Keratinocyte (primary cell): ENCODE measurements at regions not wholly inside any gene's neighbourhood (a gene's known extent, or its start where the extent isn't known, plus 50 kb on each side); places are given as distances from the start of the nearest gene placed in this dataset.

ENCODE experiments used
- DNase-seq: peaks from one replicate; pipeline ENCODE4 v3.0.0-alpha.2; 2011; ENCODE audit warnings: low read depth, missing footprints, low spot score
- FAIRE-seq: peaks from 2 replicates; lab custom pipeline; 2011; peaks lifted over from hg19 to GRCh38; lab: Jason Lieb, UNC
- H2AFZ ChIP-seq: 2 replicates; pipeline ENCODE4 v1.6.0; 2012; ENCODE audit warnings: low read length, control low read depth, inconsistent platforms; ENCODE audit not compliant: control insufficient read depth
- H3K27ac ChIP-seq: 2 replicates; pipeline ENCODE4 v1.5.1; 2011; ENCODE audit warnings: low read length; ENCODE audit not compliant: control insufficient read depth, insufficient read depth
- H3K27me3 ChIP-seq: 3 replicates; pipeline ENCODE4 v1.6.0; 2011; ENCODE audit warnings: low read length; ENCODE audit not compliant: control insufficient read depth, insufficient read depth; ENCODE audit errors: extremely low read depth
- H3K36me3 ChIP-seq, 2 experiments: 2 replicates in 1 of 2; 3 replicates in 1 of 2; pipeline ENCODE4 v1.5.1; 2011; ENCODE audit warnings: low read length in 2 of 2, mild to moderate bottlenecking in 1 of 2; ENCODE audit not compliant: control insufficient read depth in 2 of 2, insufficient read depth in 2 of 2; ENCODE audit errors: extremely low read depth in 1 of 2
- H3K4me1 ChIP-seq: 3 replicates; pipeline ENCODE4 v1.5.1; 2011; ENCODE audit warnings: low read length; ENCODE audit not compliant: control insufficient read depth, insufficient read depth; ENCODE audit errors: extremely low read depth
- H3K4me2 ChIP-seq: 3 replicates; pipeline ENCODE4 v1.6.0; 2011; ENCODE audit warnings: low read depth, low read length; ENCODE audit not compliant: control insufficient read depth, insufficient read depth; ENCODE audit errors: extremely low read depth
- H3K4me3 ChIP-seq, 3 experiments: fragments of 200-600 bp in 1 of 3; sonication (generic) in 1 of 3; 2 replicates in 2 of 3; 3 replicates in 1 of 3; pipeline ENCODE4 v1.5.1; 2011 to 2016; ENCODE audit warnings: low read length in 3 of 3, mild to moderate bottlenecking in 3 of 3, control low read depth in 2 of 3, inconsistent platforms in 1 of 3, low read depth in 1 of 3, mixed read lengths in 1 of 3, mixed run types in 1 of 3, moderate library complexity in 1 of 3; ENCODE audit not compliant: control insufficient read depth in 2 of 3, insufficient read depth in 2 of 3; ENCODE audit errors: extremely low read depth in 1 of 3
- H3K79me2 ChIP-seq: 2 replicates; pipeline ENCODE4 v1.6.0; 2012; ENCODE audit warnings: low read length; ENCODE audit not compliant: control insufficient read depth, insufficient read depth
- H3K9ac ChIP-seq: 3 replicates; pipeline ENCODE4 v1.6.0; 2011; ENCODE audit warnings: low read length; ENCODE audit not compliant: control insufficient read depth, insufficient read depth; ENCODE audit errors: extremely low read depth
- H3K9me1 ChIP-seq: 3 replicates; pipeline ENCODE4 v1.6.0; 2011; ENCODE audit warnings: low read length; ENCODE audit not compliant: control insufficient read depth, insufficient read depth; ENCODE audit errors: extremely low read depth
- H3K9me3 ChIP-seq: 2 replicates; pipeline ENCODE4 v1.5.1; 2012; ENCODE audit warnings: low read depth, low read length; ENCODE audit not compliant: control insufficient read depth
- H4K20me1 ChIP-seq: 3 replicates; pipeline ENCODE4 v1.6.0; 2011; ENCODE audit warnings: low read length; ENCODE audit not compliant: control insufficient read depth, insufficient read depth; ENCODE audit errors: extremely low read depth
- CTCF ChIP-seq, 3 experiments: IDR thresholded peaks in 1 of 3; conservative IDR thresholded peaks in 1 of 3; optimal IDR thresholded peaks in 1 of 3; 2 replicates in 2 of 3; 3 replicates in 1 of 3; pipeline versions ENCODE3 to v1.5.1; 2011; ENCODE audit warnings: low read length in 3 of 3, mild to moderate bottlenecking in 3 of 3, moderate library complexity in 2 of 3, control low read depth in 1 of 3, inconsistent platforms in 1 of 3; ENCODE audit not compliant: insufficient read depth in 2 of 3; ENCODE audit errors: extremely low read depth in 1 of 3
- EZH2 ChIP-seq: IDR thresholded peaks from one replicate; pipeline ENCODE4 v1.6.1; 2012; ENCODE audit warnings: inconsistent platforms, mild to moderate bottlenecking, low read length, moderate library complexity
- dilution Hi-C: fragments of 300-500 bp; cut with MboI; formaldehyde crosslinking; loops from one replicate; pipeline ENCODE4 v1.7.0; 2020; ENCODE audit warnings: low sequenced_read_pairs; ENCODE audit not compliant: extremely low pct_ligation_motif_present

DNA sequence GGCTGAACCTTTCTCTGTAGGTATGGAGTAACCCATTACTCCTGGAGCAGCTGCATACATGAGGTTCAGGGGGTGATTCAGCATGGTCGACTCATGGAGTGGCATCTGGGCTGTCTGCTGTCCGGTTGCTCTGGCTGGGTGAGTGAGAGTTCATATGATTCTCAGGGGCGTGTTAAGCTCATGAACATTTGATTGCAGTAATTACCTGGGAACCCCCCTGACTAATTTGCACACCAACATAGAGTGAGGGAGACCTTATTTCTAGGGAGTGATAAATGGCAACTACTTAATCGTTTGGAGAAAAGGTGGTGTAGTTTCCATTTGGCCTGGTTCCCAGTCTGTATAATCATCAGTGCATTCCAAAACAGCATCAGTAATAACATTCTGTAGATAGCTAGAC lies 661.9 kb downstream of the ETS1 start:
- Histone ChIP-seq H3K9ac (no peak overlapping the region), H3K4me3 (no peak overlapping the region), H4K20me1 (no peaks in the 10 kb centered on the region), H3K4me2 (no peak overlapping the region), H3K9me3 (no peaks in the 10 kb centered on the region), H3K27ac (no peak overlapping the region), H3K27me3 (no peaks in the 10 kb centered on the region), H3K4me1 (no peaks in the 10 kb centered on the region), H3K36me3 (no peaks in the 10 kb centered on the region), H3K79me2 (no peaks in the 10 kb centered on the region), H3K9me1 (no peaks in the 10 kb centered on the region), H2AFZ (no peak overlapping the region)
- dilution Hi-C loops: no loop called here
- peak; percentile 26 for DNase-seq
- FAIRE-seq: no peak
- no peak for TF ChIP-seq CTCF (optimal IDR thresholded peaks at IDR 0.05 in 1 of 3, IDR thresholded peaks at IDR 0.05 in 1 of 3, conservative IDR thresholded peaks at IDR 0.05 in 1 of 3; ENCODE audit: extremely low read depth in 1 of 3, insufficient read depth in 2 of 3, low read length in 3 of 3)
- no peak for TF ChIP-seq EZH2

- FAIRE-seq (no peak), DNase-seq (peak; percentile 28)
- Histone ChIP-seq H3K4me1 (peaks cover 3% of the 10 kb centered on the region), H3K27me3 (no peaks in the 10 kb centered on the region), H3K79me2 (no peaks in the 10 kb centered on the region), H3K4me2 (no peak overlapping the region), H3K9me1 (no peaks in the 10 kb centered on the region), H3K27ac (peak overlapping the region; percentile 76), H4K20me1 (no peaks in the 10 kb centered on the region), H3K4me3 (no peak overlapping the region), H2AFZ (no peak overlapping the region), H3K9ac (no peak overlapping the region), H3K36me3 (no peaks in the 10 kb centered on the region), H3K9me3 (peaks cover 4% of the 10 kb centered on the region)
- dilution Hi-C loops: no loop called here
- TF ChIP-seq CTCF (optimal IDR thresholded peaks at IDR 0.05 in 1 of 3, IDR thresholded peaks at IDR 0.05 in 1 of 3, conservative IDR thresholded peaks at IDR 0.05 in 1 of 3; ENCODE audit: extremely low read depth in 1 of 3, insufficient read depth in 2 of 3, low read length in 3 of 3) (no peak), EZH2 (no peak)
Observed at GRCh38 chr11:127919206-127920000, 668.0 kb downstream of the ETS1 start.
